Ovary (tissue), 7 donors: ENCODE measurements at regions not wholly inside any gene's neighbourhood (a gene's known extent, or its start where the extent isn't known, plus 50 kb on each side); places are given as distances from the start of the nearest gene placed in this dataset.

Experiments used
- DNase-seq, 5 donors: peaks; one replicate each; pipeline ENCODE4 v3.0.0-alpha.2; 2019 to 2020
- H3K27ac ChIP-seq, 2 donors: fragments of 200-600 bp; one replicate each; pipeline versions ENCODE4 v1.5.1 to v1.8.0; 2019 to 2022
- H3K27me3 ChIP-seq: fragments of 200-600 bp; one replicate; pipeline ENCODE4 v1.8.0; 2022
- H3K36me3 ChIP-seq: fragments of 200-600 bp; sonication (generic); one replicate; pipeline ENCODE4 v1.5.1; 2019
- H3K4me1 ChIP-seq: one replicate; pipeline ENCODE4 v1.8.1; 2013; ENCODE audit warnings: mild to moderate bottlenecking, moderate library complexity; ENCODE audit not compliant: insufficient read depth
- H3K4me3 ChIP-seq: fragments of 200-600 bp; sonication (generic); one replicate; pipeline ENCODE4 v1.5.1; 2017
- H3K9me3 ChIP-seq, 2 donors: fragments of 200-600 bp in 1 of 2; sonication (generic) in 1 of 2; one replicate each; pipeline versions ENCODE4 v1.5.1 to v1.8.1; 2013 to 2019; ENCODE audit warnings: mild to moderate bottlenecking in 1 of 2, moderate library complexity in 1 of 2
- CTCF ChIP-seq, 3 donors: fragments of 450-650 bp in 2 of 3; fragments of 200-600 bp in 1 of 3; IDR thresholded peaks; one replicate each; pipeline versions ENCODE4 v1.5.1 to v1.8.0; 2016 to 2022; ENCODE audit warnings: antibody characterized with exemption in 3 of 3, mild to moderate bottlenecking in 1 of 3
- EP300 ChIP-seq: sonication (generic); formaldehyde crosslinking; IDR thresholded peaks from one replicate; pipeline ENCODE4 v1.6.1; 2017; ENCODE audit warnings: antibody characterized with exemption
- POLR2A ChIP-seq: fragments of 450-650 bp; IDR thresholded peaks from one replicate; pipeline ENCODE4 v1.6.1; 2017; ENCODE audit warnings: antibody characterized with exemption, mild to moderate bottlenecking, moderate library complexity
- WGBS, 3 donors: extraction: QIAGEN DNeasy Blood & Tissue Kit in 1 of 3; methylation state at CpG; one replicate each; pipeline versions ENCODE4 v1.1.5 to v1.1.7; 2013 to 2017; 5-methylcytosine and 5-hydroxymethylcytosine counted together
- intact Hi-C, 4 donors: fragments of 100-400 bp; cut with DNase I; formaldehyde crosslinking; loops; one replicate each; pipeline versions ENCODE4 v1.11.0 to v1.15.1; 2022 to 2023
- donor health status: DM: no; HTN: no; CAD: no; lungs with moderate emphysema.
- donor health status: DM: no; HTN: no; CAD: no.
- donor health status: Bipolar disorder and iron deficiency.
- donor health status: DM: no; HTN: no; CAD: no.
- donor health status: DM: yes; HTN: yes; CAD: no.

- no peak overlapping the region for H3K4me3 ChIP-seq
- no peaks in the 10 kb centered on the region for H3K4me1 ChIP-seq
- 10 to 20% (median 17%) methylated on average over 2 of the region's 2 CpGs for WGBS, 3 donors
- H3K36me3 ChIP-seq: no peaks in the 10 kb centered on the region
- intact Hi-C loops: no loop called here
- H3K27ac ChIP-seq: no peak overlapping the region
- no peaks in the 10 kb centered on the region for H3K9me3 ChIP-seq
- TF ChIP-seq CTCF (IDR thresholded peaks at IDR 0.05) (no peak), EP300 (no peak), POLR2A (no peak)
- no peaks in the 10 kb centered on the region for H3K27me3 ChIP-seq
- DNase-seq: no peak
Measured at GRCh38 chr7:85703251-85704010, 516.6 kb upstream of the SEMA3D start.

- Histone ChIP-seq H3K27me3 (no peaks in the 10 kb centered on the region), H3K36me3 (no peaks in the 10 kb centered on the region), H3K27ac (no peak overlapping the region), H3K4me3 (no peak overlapping the region), H3K9me3 (no peaks in the 10 kb centered on the region), H3K4me1 (no peaks in the 10 kb centered on the region)
- no peak for DNase-seq
- TF ChIP-seq CTCF (IDR thresholded peaks at IDR 0.05): no peak
- TF ChIP-seq EP300: no peak
- no peak for TF ChIP-seq POLR2A
- intact Hi-C loops: no loop called here
Measured at GRCh38 chr7:85702348-85702747, 515.5 kb upstream of the SEMA3D start.

GRCh38 chr7:85699482-85699881, 512.6 kb upstream of the SEMA3D start:
- 74 to 89% (median 86%) methylated on average over 2 of the region's 2 CpGs for WGBS, 3 donors
- Histone ChIP-seq H3K4me1 (no peaks in the 10 kb centered on the region), H3K36me3 (no peaks in the 10 kb centered on the region), H3K4me3 (no peak overlapping the region), H3K27ac (no peak overlapping the region), H3K27me3 (no peaks in the 10 kb centered on the region), H3K9me3 (no peaks in the 10 kb centered on the region)
- no peak for TF ChIP-seq POLR2A
- TF ChIP-seq EP300: no peak
- no peak for TF ChIP-seq CTCF (IDR thresholded peaks at IDR 0.05)
- no peak for DNase-seq
- intact Hi-C loops: no loop called here

- Histone ChIP-seq H3K9me3 (no peaks in the 10 kb centered on the region), H3K4me3 (no peak overlapping the region), H3K4me1 (no peaks in the 10 kb centered on the region), H3K27ac (no peak overlapping the region), H3K36me3 (no peaks in the 10 kb centered on the region), H3K27me3 (no peaks in the 10 kb centered on the region)
- WGBS, 3 donors: 9 to 44% (median 11%) methylated on average over 1 of the region's 1 CpG
- no peak for TF ChIP-seq POLR2A
- TF ChIP-seq CTCF (IDR thresholded peaks at IDR 0.05): no peak
- TF ChIP-seq EP300: no peak
- no peak for DNase-seq
- intact Hi-C loops: no loop called here
Measured at GRCh38 chr7:85695533-85695932, 508.7 kb upstream of the SEMA3D start.
